ENCODE measurements at regions not wholly inside any gene's neighbourhood (a gene's known extent, or its start where the extent isn't known, plus 50 kb on each side); places are given as distances from the start of the nearest gene placed in this dataset.

DNA sequence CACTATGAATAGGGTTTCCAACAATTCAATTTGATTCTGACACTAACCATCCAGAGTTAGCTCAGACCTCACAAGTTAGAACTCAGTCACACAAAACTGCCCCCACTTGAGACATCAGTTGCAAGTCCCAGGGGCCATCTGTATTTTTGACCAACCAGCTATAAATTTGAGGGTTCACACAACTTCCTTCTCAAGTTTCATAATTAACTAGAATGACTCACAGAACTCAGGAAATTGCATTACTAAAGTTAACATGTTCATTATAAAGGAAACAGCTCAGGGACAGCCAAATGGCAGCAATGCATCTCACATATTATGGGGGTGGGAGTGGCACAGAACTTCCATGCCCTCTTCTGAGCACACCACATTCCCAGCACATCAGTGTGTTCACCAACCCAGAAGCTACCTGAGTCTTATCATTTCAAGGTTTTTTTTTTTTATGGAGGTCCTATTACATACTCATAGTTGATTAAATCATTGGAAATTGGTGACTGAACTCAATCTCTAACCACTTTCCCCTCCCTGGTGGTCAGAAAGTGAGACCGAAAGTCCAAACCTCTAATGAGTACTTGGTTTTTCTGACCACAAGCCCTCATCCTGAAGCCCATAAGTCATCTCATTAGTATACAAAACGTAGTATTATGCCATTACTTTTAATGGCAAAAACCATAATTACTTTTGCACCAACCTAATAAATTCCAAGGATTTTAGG is 1721.5 kb upstream of the SEL1L start:
- TF ChIP-seq, protein P1, sequence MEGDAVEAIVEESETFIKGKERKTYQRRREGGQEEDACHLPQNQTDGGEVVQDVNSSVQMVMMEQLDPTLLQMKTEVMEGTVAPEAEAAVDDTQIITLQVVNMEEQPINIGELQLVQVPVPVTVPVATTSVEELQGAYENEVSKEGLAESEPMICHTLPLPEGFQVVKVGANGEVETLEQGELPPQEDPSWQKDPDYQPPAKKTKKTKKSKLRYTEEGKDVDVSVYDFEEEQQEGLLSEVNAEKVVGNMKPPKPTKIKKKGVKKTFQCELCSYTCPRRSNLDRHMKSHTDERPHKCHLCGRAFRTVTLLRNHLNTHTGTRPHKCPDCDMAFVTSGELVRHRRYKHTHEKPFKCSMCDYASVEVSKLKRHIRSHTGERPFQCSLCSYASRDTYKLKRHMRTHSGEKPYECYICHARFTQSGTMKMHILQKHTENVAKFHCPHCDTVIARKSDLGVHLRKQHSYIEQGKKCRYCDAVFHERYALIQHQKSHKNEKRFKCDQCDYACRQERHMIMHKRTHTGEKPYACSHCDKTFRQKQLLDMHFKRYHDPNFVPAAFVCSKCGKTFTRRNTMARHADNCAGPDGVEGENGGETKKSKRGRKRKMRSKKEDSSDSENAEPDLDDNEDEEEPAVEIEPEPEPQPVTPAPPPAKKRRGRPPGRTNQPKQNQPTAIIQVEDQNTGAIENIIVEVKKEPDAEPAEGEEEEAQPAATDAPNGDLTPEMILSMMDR (IDR thresholded peaks at IDR 0.05; ENCODE audit: insufficient read depth, missing control alignments), result no peak
- no peak for DNase-seq (ENCODE audit: insufficient read length, low spot score)
- no peak for FAIRE-seq

DNA sequence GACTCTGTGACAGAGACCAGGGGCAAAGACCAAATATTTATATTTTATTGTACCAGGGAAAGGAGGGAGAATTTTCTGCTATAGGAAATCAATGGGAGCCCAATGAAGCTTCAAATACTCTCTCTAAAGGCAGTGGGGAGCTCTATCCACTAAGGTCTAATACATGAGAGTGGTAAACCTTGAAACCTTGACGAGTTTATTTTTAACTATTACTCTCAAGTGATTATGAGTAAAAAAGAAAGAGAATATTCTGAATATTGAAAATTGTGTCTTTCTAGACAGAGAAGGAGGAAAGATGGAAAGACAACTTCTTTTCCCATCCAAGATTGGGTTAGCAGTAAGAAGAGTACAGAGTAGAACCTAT is 1722.1 kb upstream of the SEL1L start:
- DNase-seq (ENCODE audit: insufficient read length, low spot score) (no peak), FAIRE-seq (no peak)
- TF ChIP-seq, protein P1 (IDR thresholded peaks at IDR 0.05; ENCODE audit: insufficient read depth, missing control alignments), result no peak

DNA sequence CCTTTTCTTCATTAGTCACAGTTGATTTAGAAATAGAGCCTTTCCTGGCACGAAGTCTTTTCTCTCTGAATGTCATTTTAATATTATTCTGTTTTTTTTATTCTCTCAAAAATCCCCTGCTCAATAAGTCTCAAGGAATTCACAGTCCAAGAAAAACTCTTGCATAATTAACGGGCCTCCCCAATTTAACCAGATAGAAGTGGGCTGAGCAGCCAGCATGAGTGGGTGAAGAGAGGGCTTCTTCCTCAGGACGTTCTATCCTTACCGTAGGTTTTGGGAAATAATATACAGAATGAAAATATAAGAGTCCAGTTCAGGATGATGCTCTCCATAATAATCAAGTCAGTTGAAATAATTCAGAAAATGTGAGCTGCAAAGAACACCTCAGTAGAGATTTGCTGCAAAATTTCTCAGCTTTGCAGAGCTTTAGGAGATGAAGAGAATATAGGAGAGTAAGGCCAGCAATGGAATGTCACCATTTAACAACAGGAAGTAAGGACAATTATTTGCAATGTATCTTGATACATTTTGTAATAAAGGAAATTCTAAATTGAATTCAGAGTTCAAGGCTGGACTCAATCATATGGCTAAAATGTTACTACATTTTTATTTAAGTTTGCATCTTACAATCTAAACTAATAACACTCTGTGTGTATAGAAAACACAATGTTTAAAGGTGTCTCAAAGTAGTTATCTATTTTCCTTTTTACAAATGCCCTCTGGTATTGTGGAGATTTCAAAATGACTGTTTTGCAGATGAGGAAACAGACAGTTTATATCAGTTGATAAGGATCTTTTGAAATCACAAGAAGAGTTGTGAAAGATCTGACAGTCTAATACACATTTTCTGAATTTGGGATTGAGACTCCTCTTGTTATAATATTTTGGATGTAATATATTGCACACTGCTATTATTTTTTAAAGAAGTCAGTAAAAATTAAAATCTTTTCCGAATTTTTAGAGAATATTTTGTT is 1724.1 kb upstream of the SEL1L start:
- TF ChIP-seq, protein P1 (IDR thresholded peaks at IDR 0.05; ENCODE audit: insufficient read depth, missing control alignments), result no peak
- FAIRE-seq, result no peak
- no peak for DNase-seq (ENCODE audit: insufficient read length, low spot score)

DNA sequence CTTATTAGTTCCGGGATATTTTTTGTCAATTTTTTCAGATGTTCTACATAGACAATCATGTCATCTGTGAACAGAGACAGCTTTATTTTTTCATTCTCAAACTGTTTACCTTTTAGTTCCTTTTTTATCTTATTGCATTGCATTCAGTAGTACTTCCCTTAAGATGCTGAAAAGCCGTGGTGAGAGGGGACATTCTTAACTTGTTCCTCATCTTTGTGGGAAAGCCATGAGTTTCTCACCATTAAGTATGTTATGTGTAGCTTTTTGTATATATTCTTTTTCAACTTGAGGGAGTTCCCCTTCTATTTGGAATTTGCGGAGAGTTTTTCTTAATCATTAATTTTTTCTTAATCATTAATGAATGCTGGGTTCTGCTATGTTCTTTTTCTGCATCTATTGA is 1727.1 kb upstream of the SEL1L start:
- TF ChIP-seq, protein P1 (IDR thresholded peaks at IDR 0.05; ENCODE audit: insufficient read depth, missing control alignments), result no peak
- no peak for DNase-seq (ENCODE audit: insufficient read length, low spot score)
- no peak for FAIRE-seq

DNA sequence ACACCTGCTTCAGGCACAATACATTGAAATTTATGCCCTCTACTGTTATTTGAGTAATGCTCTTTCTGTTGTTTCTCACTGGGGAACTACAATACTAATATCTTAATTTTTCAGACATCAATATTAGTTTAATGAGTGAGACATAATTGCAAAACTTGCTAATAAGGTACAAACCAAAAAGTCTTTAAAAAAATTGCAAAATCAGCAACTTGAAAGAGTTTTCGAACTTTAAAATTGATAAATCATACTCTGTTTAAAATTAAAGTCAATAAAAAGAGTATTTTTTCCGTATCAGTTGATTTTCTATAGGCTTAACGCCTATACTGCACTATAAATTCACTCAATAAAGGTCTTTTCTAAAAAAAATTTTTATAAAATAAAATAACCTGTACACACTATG is 1735.9 kb upstream of the SEL1L start:
- FAIRE-seq, result no peak
- TF ChIP-seq, protein P1 (IDR thresholded peaks at IDR 0.05; ENCODE audit: insufficient read depth, missing control alignments), result no peak
- no peak for DNase-seq (ENCODE audit: insufficient read length, low spot score)

DNA sequence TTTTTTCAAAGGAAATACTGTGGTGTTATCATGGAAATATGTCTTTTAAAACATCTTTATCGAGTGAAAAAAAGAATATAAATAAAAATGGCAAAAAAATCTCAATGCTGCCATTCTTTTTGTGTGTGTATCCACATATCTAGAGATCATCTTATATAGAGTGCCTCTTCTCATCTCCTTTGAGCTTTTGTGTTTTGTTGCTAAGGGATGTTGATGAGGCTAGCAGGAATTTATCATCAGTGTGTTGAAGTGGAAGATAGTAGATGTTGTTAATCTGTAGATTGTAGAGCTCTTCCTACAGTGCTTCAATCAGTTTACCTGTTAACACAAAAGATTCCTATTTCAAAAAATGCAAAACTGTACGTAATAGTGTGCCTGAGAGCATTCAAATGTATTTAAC is 1738.0 kb upstream of the SEL1L start:
- no peak for FAIRE-seq
- DNase-seq (ENCODE audit: insufficient read length, low spot score), result no peak
- TF ChIP-seq, protein P1 (IDR thresholded peaks at IDR 0.05; ENCODE audit: insufficient read depth, missing control alignments), result no peak

DNA sequence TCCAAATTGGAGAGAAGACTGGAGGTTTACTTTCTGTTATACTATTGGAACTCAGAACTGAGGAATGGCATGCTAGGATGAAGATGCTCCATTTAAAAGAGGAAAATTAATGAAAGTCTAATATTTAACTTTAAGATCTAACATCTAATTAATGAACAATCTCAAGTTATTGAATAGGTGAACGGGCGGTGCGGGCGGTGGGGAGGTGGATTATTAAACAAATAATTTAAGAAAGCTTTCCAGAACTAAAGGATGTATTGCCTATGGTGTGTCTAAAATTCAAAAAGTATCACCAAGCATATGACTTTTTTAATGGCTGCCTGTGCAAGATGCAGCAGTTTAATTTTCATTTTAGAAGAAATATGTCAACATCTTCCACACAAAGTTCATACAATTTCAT is 1747.1 kb upstream of the SEL1L start:
- FAIRE-seq (no peak), DNase-seq (ENCODE audit: insufficient read length, low spot score) (no peak)
- TF ChIP-seq, protein P1 (IDR thresholded peaks at IDR 0.05; ENCODE audit: insufficient read depth, missing control alignments), result no peak
